ENCODE measurements at regions not wholly inside any gene's neighbourhood (a gene's known extent, or its start where the extent isn't known, plus 50 kb on each side); places are given as distances from the start of the nearest gene placed in this dataset.

GRCh38 chr11:104322696-104323095 is 158.7 kb upstream of the PDGFD start:
- no peak for FAIRE-seq
- TF ChIP-seq CTCF (IDR thresholded peaks at IDR 0.05; ENCODE audit: insufficient read depth, missing control alignments): no peak

GRCh38 chr11:104320956-104321355 is 157.0 kb upstream of the PDGFD start:
- no peak for TF ChIP-seq CTCF (IDR thresholded peaks at IDR 0.05; ENCODE audit: insufficient read depth, missing control alignments)
- DNase-seq (ENCODE audit: insufficient read length, low spot score) (no peak), FAIRE-seq (no peak)

More at GRCh38 chr11:104322696-104323095, 158.7 kb upstream of the PDGFD start:
- DNase-seq (ENCODE audit: insufficient read length, low spot score): no peak

- no peak for TF ChIP-seq CTCF (IDR thresholded peaks at IDR 0.05; ENCODE audit: insufficient read depth, missing control alignments)
- FAIRE-seq: no peak
- no peak for DNase-seq (ENCODE audit: insufficient read length, low spot score)
These were observed 156.2 kb upstream of the PDGFD start for GRCh38 chr11:104320097-104320496.

- DNase-seq (ENCODE audit: insufficient read length, low spot score): no peak
- no peak for TF ChIP-seq CTCF (IDR thresholded peaks at IDR 0.05; ENCODE audit: insufficient read depth, missing control alignments)
- no peak for FAIRE-seq
These were observed 155.4 kb upstream of the PDGFD start for GRCh38 chr11:104319396-104319795.

GRCh38 chr11:104306862-104307474 is 143.0 kb upstream of the PDGFD start:
- TF ChIP-seq CTCF (IDR thresholded peaks at IDR 0.05; ENCODE audit: insufficient read depth, missing control alignments): no peak
- DNase-seq (ENCODE audit: insufficient read length, low spot score) (no peak), FAIRE-seq (no peak)

GRCh38 chr11:104301776-104302175 is 137.8 kb upstream of the PDGFD start:
- FAIRE-seq (no peak), DNase-seq (ENCODE audit: insufficient read length, low spot score) (no peak)
- no peak for TF ChIP-seq CTCF (IDR thresholded peaks at IDR 0.05; ENCODE audit: insufficient read depth, missing control alignments)

- DNase-seq (ENCODE audit: insufficient read length, low spot score): no peak
- FAIRE-seq: no peak
- TF ChIP-seq CTCF (IDR thresholded peaks at IDR 0.05; ENCODE audit: insufficient read depth, missing control alignments): no peak
These were observed 127.7 kb upstream of the PDGFD start for GRCh38 chr11:104291646-104292045.
